ENCODE measurements at regions not wholly inside any gene's neighbourhood (a gene's known extent, or its start where the extent isn't known, plus 50 kb on each side); places are given as distances from the start of the nearest gene placed in this dataset.

DNA sequence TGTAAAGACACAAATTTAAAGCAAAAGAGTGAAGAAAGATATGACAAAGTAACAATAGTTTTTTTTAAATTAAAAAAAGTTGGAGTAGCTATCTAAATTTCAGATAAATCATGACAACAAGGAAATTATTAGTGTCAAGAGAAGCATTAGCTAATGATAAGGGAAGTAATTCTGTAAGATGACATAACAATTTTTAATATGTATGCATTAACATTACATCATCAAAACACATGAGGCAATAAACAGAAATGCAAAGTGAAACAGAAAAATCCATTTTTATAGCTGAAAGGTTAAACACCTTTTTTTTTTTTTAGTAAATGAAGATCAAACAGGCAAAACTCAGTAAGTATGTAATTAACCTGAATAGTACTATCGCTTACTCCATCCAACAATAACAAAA, 804.9 kb upstream of the PRR20A start:
- TF ChIP-seq, protein P1, sequence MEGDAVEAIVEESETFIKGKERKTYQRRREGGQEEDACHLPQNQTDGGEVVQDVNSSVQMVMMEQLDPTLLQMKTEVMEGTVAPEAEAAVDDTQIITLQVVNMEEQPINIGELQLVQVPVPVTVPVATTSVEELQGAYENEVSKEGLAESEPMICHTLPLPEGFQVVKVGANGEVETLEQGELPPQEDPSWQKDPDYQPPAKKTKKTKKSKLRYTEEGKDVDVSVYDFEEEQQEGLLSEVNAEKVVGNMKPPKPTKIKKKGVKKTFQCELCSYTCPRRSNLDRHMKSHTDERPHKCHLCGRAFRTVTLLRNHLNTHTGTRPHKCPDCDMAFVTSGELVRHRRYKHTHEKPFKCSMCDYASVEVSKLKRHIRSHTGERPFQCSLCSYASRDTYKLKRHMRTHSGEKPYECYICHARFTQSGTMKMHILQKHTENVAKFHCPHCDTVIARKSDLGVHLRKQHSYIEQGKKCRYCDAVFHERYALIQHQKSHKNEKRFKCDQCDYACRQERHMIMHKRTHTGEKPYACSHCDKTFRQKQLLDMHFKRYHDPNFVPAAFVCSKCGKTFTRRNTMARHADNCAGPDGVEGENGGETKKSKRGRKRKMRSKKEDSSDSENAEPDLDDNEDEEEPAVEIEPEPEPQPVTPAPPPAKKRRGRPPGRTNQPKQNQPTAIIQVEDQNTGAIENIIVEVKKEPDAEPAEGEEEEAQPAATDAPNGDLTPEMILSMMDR (IDR thresholded peaks at IDR 0.05) = no peak
- TF ChIP-seq EP300 (IDR thresholded peaks at IDR 0.05) = no peak
